Thyroid gland (tissue), 4 donors: ENCODE measurements at regions not wholly inside any gene's neighbourhood (a gene's known extent, or its start where the extent isn't known, plus 50 kb on each side); places are given as distances from the start of the nearest gene placed in this dataset.

ENCODE experiments used
- DNase-seq, 2 donors: peaks; one replicate each; pipeline ENCODE4 v3.0.0-alpha.2; 2019
- H3K27ac ChIP-seq, 3 donors: fragments of 200-600 bp; sonication (generic); 1 replicate in 2 of 3; 2 replicates in 1 of 3; pipeline ENCODE4 v1.5.1; 2016 to 2019; ENCODE audit warnings: mild to moderate bottlenecking in 1 of 3, moderate library complexity in 1 of 3
- H3K27me3 ChIP-seq: fragments of 200-600 bp; sonication (generic); one replicate; pipeline ENCODE4 v1.5.1; 2019
- H3K36me3 ChIP-seq, 2 donors: fragments of 200-600 bp; sonication (generic); one replicate each; pipeline ENCODE4 v1.5.1; 2016 to 2019
- H3K4me1 ChIP-seq, 2 donors: fragments of 200-600 bp; sonication (generic); one replicate each; pipeline ENCODE4 v1.5.1; 2017 to 2019
- H3K4me3 ChIP-seq, 3 donors: fragments of 200-600 bp; sonication (generic); replicated peaks in 1 of 3; 1 replicate in 2 of 3; 2 replicates in 1 of 3; pipeline ENCODE4 v1.5.1; 2016; ENCODE audit warnings: mild to moderate bottlenecking in 1 of 3
- H3K9me3 ChIP-seq: fragments of 200-600 bp; sonication (generic); one replicate; pipeline ENCODE4 v1.5.1; 2017
- CTCF ChIP-seq, 6 experiments: fragments of 200-600 bp in 3 of 6; fragments of 450-650 bp in 3 of 6; sonication (generic) in 3 of 6; IDR thresholded peaks; one replicate each; pipeline ENCODE4 v1.5.1; 2016 to 2019; ENCODE audit warnings: antibody characterized with exemption in 6 of 6, mild to moderate bottlenecking in 2 of 6, inconsistent platforms in 1 of 6, moderate library complexity in 1 of 6
- POLR2A ChIP-seq, 2 donors: fragments of 450-650 bp; IDR thresholded peaks; one replicate each; pipeline ENCODE4 v1.6.1; 2017; ENCODE audit warnings: antibody characterized with exemption in 2 of 2, mild to moderate bottlenecking in 2 of 2, moderate library complexity in 1 of 2
- WGBS, 2 donors: methylation state at CpG; one replicate each; pipeline ENCODE4 v1.1.5; 2017; 5-methylcytosine and 5-hydroxymethylcytosine counted together
- intact Hi-C: fragments of 100-400 bp; cut with DNase I; formaldehyde crosslinking; loops from one replicate; pipeline ENCODE4 v1.15.1; 2023

GRCh38 chr5:30667293-30667692, 526.2 kb upstream of the CDH6 start:
- Histone ChIP-seq H3K27ac (no peak overlapping the region), H3K4me3 (no peak overlapping the region), H3K4me1 (no peaks in the 10 kb centered on the region), H3K27me3 (no peaks in the 10 kb centered on the region), H3K9me3 (no peaks in the 10 kb centered on the region), H3K36me3 (no peaks in the 10 kb centered on the region)
- DNase-seq = no peak
- 49 to 68% methylated on average over 1 of the region's 1 CpG for WGBS, 2 donors
- intact Hi-C loops = no loop called here
- TF ChIP-seq CTCF (IDR thresholded peaks at IDR 0.05) (no peak), POLR2A (IDR thresholded peaks at IDR 0.05) (no peak)

- no peak for DNase-seq
- WGBS, 2 donors = 75 to 76% methylated on average over 2 of the region's 2 CpGs
- TF ChIP-seq POLR2A (IDR thresholded peaks at IDR 0.05) (no peak), CTCF (IDR thresholded peaks at IDR 0.05) (no peak)
Observed at GRCh38 chr5:30663536-30663935, 530.0 kb upstream of the CDH6 start.

GRCh38 chr5:30662373-30662772, 531.1 kb upstream of the CDH6 start:
- H3K9me3 ChIP-seq = no peaks in the 10 kb centered on the region
- TF ChIP-seq POLR2A (IDR thresholded peaks at IDR 0.05) (no peak), CTCF (IDR thresholded peaks at IDR 0.05) (no peak)
- no peaks in the 10 kb centered on the region for H3K36me3 ChIP-seq
- H3K27ac ChIP-seq = no peak overlapping the region
- intact Hi-C loops = no loop called here
- no peaks in the 10 kb centered on the region for H3K27me3 ChIP-seq
- no peak overlapping the region for H3K4me3 ChIP-seq
- H3K4me1 ChIP-seq = no peaks in the 10 kb centered on the region
- DNase-seq = no peak

More at GRCh38 chr5:30663536-30663935, 530.0 kb upstream of the CDH6 start:
- no peaks in the 10 kb centered on the region for H3K36me3 ChIP-seq
- H3K27me3 ChIP-seq = no peaks in the 10 kb centered on the region
- H3K4me1 ChIP-seq = no peaks in the 10 kb centered on the region
- H3K27ac ChIP-seq = no peak overlapping the region
- no peaks in the 10 kb centered on the region for H3K9me3 ChIP-seq
- no peak overlapping the region for H3K4me3 ChIP-seq
- intact Hi-C loops = no loop called here

- Histone ChIP-seq H3K4me3 (no peak overlapping the region), H3K9me3 (no peaks in the 10 kb centered on the region), H3K27ac (no peak overlapping the region), H3K27me3 (no peaks in the 10 kb centered on the region), H3K4me1 (no peaks in the 10 kb centered on the region), H3K36me3 (no peaks in the 10 kb centered on the region)
- intact Hi-C loops = no loop called here
- WGBS, 2 donors = 58 to 65% methylated on average over 3 of the region's 3 CpGs
- TF ChIP-seq POLR2A (IDR thresholded peaks at IDR 0.05) = no peak
- no peak for TF ChIP-seq CTCF (IDR thresholded peaks at IDR 0.05)
- no peak for DNase-seq
Observed at GRCh38 chr5:30661730-30662129, 531.8 kb upstream of the CDH6 start.

- 85 to 88% methylated on average over 2 of the region's 2 CpGs for WGBS, 2 donors
- no peak overlapping the region for H3K4me3 ChIP-seq
- no peaks in the 10 kb centered on the region for H3K4me1 ChIP-seq
Observed at GRCh38 chr5:30659417-30659816, 534.1 kb upstream of the CDH6 start.

More at GRCh38 chr5:30659417-30659816, 534.1 kb upstream of the CDH6 start:
- Histone ChIP-seq H3K27ac (no peak overlapping the region), H3K27me3 (no peaks in the 10 kb centered on the region), H3K9me3 (no peaks in the 10 kb centered on the region), H3K36me3 (no peaks in the 10 kb centered on the region)
- TF ChIP-seq CTCF (IDR thresholded peaks at IDR 0.05) (no peak), POLR2A (IDR thresholded peaks at IDR 0.05) (no peak)
- intact Hi-C loops = no loop called here
- DNase-seq = no peak
